GM12872 (cell line): ENCODE measurements at regions not wholly inside any gene's neighbourhood (a gene's known extent, or its start where the extent isn't known, plus 50 kb on each side); places are given as distances from the start of the nearest gene placed in this dataset.

Experiments used
- CTCF ChIP-seq: IDR thresholded peaks from 3 replicates; pipeline ENCODE4 v1.5.1; 2011; ENCODE audit warnings: low read depth, mild to moderate bottlenecking, low read length, moderate library complexity; ENCODE audit not compliant: insufficient read depth

GRCh38 chr9:14500705-14501104, 186.8 kb upstream of the NFIB start:
- no peak for TF ChIP-seq CTCF

GRCh38 chr9:14499976-14500375, 186.0 kb upstream of the NFIB start:
- no peak for TF ChIP-seq CTCF

- TF ChIP-seq CTCF, result no peak
Observed at GRCh38 chr9:14498824-14499223, 184.9 kb upstream of the NFIB start.

GRCh38 chr9:14497476-14497875, 183.5 kb upstream of the NFIB start:
- no peak for TF ChIP-seq CTCF

- TF ChIP-seq CTCF, result no peak
Observed at GRCh38 chr9:14488421-14489190, 174.7 kb upstream of the NFIB start.

GRCh38 chr9:14487547-14488185, 173.7 kb upstream of the NFIB start:
- no peak for TF ChIP-seq CTCF

GRCh38 chr9:14485366-14485765, 171.4 kb upstream of the NFIB start:
- no peak for TF ChIP-seq CTCF
